HG03139 (cell line): ENCODE measurements at regions not wholly inside any gene's neighbourhood (a gene's known extent, or its start where the extent isn't known, plus 50 kb on each side); places are given as distances from the start of the nearest gene placed in this dataset.

ENCODE experiments used
- ATAC-seq: cut with Tn5 transposase; IDR thresholded peaks from one replicate; pipeline ENCODE4 v1.9.1; 2021; ENCODE audit not compliant: unreplicated experiment

DNA sequence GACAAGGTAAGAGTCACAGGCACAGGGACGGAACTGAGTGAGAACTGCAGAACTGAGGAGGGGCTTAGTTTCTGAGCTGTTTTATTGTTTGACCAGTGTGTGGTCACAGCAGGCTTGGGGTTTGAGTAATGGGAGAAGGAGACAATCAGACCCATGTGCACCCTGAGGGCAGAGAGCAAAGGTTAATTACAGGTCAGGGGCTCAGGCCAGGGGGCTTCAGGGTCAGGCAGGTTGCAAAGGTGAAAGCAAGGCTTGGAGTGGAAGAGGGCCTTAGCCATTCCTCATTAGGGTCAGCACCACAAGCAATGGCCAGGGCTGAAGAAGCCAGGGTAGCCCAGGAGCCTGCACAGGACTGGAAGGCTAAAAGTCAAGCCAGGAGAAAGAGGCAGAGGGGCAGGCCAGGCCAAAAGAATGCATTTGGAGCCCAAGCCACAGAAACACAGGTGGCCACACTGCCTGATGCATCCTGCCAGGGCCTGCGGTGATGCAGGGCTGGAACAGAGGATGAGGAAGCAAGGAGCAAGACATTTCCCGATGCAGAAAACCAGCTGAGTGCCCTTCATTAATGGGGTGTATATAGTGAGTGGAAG is 209.8 kb upstream of the GYPC start:
- ATAC-seq = no peak

DNA sequence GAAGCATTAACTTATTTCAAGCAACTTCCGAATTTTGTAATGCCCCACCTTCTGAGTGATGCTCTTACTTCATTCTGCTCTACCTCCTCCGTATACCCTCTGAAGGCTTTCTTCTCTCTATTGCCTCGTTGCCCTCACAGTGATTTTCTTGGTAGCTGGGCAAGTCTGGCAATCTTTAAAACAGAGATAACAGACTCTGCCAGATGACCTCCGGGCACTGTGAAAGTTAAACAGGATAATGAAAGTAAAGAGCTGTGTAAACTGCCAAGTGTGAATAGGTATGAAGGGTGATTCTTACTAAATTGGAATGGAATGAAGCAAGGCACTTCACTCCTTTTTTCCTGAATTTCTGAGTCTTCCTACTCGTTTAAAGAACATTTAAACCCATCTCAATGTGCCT is 207.3 kb upstream of the GYPC start:
- no peak for ATAC-seq

DNA sequence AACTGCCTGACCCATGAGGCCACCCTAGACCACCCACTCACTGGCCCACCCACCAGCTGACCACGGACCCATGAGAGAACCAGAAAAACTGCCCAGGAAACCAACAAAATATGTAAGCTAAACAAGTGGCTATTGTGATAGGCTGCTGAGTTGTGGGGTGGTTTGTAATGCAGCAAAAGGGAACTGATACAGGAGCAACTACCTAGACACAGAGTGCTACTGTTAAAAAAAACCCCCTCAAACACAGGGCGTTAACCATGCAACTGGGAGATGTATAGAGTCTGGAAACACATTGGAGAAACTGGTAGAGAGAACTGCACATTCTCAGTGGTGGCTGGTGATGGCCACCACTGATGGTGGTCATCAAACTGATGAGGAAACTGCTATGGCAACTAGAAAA is 206.3 kb upstream of the GYPC start:
- peak; percentile 88 for ATAC-seq

DNA sequence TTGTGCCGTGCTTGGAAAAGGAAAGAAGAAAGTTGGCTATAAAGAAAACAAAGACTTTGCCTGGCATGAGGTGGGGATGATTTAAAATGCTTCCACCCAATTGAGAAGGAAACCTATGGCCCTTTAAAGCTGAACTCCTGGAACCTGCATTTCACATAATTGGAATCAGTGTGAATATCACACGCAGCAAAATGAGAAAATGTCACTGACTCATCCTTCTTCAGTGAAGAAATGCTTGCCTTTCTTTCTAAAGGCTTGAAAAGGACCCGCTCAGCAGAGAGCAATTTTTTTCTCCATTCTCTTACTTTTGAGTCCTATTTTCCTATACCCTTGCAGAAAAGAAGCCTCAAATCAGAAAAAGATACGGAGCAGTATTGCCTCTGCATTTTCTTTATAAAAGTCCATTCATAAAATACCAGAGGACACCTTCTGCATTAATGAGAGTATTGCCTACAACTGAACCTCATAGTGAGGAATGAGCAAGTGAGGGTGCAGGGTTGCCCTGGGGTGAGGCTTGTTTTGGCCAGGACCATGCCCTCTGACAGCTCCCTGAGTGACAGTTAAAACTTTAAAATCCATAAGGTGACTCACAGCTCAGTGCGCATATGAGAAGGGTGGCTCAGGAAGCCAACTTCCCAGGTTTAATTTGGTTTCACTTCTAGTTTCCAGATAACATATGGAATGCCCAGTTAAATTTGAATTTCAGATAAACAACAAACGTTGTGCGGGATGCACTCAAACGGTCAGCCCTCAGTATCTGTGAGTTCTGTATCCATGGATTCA is 191.9 kb upstream of the GYPC start:
- ATAC-seq = no peak

DNA sequence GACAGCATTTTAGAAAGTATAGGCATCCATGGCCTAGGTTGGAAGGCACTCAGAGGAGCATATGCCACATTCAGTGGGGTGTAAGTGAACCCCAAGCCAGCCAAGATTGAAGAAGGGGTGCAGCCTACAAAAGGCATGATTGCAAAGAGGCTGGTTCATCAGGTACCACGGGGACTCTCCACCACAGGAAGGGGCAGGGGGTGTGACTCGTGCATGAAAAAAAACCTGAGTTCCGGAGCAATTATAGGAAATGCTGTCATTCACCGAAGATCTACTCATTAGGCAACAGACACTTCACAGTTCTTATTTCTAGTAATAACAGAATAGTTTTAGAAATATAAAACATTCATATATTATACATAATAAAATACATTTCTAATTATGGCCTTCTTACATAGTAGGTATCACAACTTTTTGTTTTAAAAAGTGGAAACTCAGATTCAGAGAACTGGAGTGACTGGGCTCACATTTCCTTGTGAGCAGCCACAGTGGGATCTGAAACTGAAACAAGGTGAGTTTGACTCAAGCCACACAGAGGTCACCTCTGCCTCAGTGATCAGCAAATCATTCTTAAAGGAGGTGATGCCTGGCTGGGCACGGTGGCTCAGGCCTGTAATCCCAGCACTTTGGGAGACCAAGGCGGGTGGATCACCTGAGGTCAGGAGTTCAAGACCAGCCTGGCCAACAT is 188.4 kb upstream of the GYPC start:
- peak; percentile 92 for ATAC-seq

DNA sequence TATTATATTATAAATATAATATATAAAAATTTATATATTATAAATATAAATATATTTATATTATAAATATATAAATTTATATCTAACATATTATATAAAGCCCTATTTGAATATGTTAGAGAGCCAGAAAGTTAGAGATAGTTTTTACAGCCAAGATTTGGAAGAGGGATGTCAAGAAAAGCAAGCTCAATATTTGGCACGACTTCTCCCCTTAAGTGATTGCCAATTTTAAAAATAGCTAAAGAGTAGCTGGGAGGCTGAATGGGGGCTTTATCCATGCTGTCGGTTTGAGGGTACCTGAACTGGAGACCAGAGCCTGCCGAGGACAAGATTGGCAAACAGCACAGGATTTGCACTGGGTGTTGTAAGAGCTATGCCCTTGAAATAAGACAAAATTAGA is 180.9 kb upstream of the GYPC start:
- no peak for ATAC-seq

DNA sequence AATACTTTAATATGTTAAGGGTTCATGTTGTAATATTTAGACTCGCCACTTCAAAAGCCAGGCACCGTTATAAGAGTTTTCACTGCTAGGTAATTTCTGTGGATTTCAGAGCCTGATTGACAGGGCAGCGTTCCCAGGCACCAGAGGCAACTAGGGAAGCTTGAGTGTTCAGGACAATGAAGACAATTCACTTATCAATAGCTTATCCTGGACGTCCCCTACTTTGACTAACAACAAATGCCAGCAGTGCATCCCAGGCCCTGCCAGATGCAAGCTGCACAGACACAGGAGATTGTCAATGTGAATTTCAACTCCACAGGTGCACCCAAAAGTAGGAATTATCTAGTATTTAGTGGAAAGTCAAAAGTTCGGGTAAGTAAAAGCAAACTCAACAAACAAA is 179.3 kb upstream of the GYPC start:
- no peak for ATAC-seq

DNA sequence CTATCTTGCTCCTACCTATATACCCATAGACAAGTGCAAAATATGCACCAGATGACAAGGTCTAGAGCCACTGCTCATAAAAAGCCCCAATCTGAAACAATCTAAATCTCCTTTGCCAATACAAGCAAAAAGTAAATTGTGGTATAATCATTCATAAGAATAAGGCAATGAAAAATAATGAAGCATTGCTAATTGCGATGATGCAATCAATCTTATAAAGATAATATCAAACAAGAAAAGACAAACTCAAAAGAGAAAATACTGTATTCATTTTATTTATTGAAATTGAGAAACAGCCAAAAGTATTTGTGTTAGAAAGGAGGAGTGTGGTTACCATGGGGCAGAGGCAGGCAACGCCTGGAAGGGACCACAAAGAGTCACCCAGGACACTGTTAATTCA is 175.9 kb upstream of the GYPC start:
- ATAC-seq = no peak

DNA sequence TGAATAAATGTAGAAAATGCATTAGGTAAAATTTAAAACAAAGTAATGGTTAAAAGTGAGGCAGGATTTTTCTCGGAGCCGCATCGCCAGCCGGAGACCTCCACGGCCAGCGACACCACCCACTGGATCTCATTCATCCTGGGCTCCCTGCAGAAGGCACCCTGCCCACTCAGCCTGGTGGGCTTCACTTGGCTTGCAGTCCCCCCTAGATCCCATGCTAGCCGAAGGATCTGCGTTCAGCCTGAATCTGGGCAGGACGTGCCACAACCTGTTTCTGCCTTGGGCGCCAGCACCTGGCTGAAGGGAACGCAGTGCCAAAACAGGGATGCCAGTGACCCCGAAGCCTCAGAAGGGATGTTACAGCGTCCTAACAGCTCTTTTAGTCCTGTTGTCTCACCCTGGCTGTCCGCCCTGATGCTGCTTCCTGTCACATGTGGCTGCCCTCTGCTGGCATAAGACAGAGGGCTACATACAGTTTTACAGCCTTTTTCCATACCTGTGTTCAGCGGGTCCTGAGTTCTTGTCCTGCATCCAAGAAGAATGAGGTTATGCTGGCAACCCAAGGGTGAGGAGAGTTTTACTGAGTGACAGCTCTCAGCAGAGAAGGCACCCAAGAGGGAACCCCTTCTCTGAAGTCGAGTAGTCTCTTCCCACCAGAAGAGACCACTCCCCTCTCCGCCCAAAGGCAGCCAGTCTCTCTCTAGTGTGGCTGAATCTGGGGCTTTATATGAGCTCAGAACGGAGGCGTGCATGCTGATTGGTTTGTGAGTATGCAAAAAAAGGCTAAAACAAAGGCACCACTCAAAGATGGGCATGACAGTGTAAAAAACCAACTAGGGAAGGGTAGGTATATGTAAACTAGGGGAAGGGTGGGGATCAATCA is 173.1 kb upstream of the GYPC start:
- no peak for ATAC-seq

DNA sequence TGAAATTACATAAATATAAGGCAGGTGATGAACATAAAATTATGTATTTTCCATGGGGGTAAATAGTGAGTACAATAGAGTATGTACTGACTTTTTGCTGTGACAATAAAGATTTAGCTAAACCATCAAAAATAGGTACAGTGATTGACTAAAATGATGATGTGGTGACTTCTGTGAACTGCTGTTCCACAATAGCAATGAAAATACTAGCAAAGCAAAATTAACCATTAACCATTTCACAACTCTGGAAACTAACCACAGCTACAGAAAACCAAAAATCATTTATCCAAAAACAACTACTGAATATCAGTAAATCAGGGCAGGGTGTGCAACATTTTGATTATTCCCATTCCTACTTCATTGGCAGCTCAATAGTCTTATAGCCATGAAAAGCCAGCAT is 161.4 kb upstream of the GYPC start:
- ATAC-seq = no peak

DNA sequence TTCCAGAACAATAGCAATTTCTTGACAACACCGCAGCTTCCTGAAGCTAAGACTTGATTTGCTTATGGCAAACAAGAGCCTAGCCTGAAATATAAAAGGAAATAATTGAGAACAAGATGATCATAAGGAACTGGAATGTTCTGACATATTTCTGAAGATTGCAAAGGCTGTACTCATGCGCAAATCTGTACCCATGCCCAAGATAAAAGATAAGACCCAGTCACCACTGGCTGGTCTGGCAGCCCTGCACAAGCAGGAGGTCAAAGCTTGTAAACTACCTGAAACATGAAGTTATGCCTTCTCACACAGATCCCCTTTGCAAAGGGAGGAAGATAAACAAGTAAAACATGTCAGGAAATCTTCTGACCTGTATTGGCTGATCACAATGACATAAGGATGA is 160.8 kb upstream of the GYPC start:
- no peak for ATAC-seq

DNA sequence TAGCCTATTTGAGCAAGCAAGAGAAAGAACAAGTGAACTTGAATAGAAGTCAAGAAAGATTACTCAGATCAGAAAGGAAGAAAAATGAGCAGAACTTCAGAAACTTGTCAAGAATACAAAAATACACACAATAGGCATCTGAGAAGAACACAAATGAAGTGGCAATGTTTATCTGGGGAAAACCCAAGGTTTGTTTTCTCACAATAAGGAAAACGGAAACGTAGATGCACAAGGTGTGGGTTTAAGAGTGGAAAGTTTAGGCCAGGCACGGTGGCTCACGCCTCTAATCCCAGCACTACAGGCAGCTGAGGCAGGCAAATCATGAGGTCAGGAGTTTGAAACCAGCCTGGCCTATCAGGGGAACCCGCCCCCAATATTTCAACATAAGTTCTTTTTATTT is 159.5 kb upstream of the GYPC start:
- ATAC-seq = peak; percentile 78

DNA sequence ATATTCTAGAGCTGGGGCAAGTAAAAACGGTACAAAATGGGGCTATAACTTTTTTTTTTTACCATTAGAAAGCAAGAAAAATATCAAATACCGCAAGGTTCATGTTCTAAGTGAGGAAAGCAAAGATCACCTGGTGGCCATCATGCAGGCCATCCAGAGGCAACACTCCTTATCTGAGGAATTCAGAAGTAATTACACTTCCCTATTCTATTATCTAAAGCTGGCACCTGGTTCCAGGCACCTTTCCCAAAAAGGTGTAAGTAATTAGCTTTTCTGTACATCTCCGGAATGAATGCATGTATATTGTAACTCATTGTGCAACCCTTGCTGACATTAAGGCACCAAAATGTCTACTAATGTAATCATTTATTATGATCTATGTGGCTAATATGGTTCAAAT is 152.5 kb upstream of the GYPC start:
- ATAC-seq = no peak

DNA sequence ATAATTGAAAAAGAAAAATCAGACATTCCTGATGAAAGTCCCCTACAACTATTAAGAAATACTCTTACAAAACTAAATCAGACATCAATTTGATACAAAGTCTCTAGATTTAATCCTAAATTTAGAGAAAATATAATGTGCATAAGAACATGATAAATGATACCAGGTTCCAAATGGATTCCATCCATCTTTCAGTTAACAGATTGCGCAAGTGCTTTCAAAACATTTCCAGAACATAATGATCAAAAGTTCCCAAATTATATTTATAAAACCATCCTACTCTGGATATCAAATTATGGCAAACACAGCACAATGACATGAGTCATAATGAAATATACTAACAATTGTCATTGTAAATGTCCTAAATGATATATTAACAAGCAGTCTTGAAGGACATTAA is 151.0 kb upstream of the GYPC start:
- no peak for ATAC-seq

DNA sequence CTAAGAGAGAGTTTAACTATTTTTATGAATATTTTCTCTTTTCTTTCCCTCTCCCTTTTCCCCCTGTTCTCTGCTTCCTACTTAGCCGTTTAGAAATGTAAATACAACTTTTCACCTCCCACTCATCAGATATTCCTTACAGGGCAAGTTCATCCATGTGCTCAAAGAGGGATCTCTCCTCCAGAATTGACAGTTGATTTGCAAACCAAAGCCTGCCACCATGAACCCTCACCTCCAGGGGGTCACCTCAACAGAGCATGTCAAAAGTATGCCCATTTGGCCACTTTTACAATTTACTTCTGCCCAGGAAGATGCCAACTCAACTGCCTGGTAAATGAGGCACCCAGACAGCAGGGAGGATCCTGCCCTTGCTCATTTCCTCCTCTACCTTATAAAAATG is 149.2 kb upstream of the GYPC start:
- no peak for ATAC-seq

DNA sequence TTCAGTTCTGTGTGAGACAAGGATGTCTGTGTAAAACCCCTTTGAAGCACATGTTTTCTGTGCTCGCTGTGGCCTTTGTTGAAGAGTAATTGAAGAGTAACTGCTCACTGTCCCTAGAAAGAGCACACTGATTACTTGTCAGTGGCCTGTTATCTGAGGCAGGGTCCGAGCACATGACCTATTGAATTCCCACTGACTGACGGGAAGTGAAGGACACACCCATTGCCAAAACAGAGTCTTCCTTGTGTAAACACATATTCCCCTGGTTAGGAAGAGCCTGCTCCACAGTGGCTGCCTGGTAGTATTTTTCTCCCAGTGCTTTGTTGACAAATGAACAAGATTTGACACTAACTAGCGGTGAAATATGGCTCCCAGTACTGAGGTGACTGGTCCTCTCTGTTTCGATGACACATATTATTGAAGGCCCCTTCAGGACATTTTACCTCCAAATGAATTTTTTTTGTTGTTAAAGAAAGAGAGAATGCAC is 148.5 kb upstream of the GYPC start:
- ATAC-seq = no peak

DNA sequence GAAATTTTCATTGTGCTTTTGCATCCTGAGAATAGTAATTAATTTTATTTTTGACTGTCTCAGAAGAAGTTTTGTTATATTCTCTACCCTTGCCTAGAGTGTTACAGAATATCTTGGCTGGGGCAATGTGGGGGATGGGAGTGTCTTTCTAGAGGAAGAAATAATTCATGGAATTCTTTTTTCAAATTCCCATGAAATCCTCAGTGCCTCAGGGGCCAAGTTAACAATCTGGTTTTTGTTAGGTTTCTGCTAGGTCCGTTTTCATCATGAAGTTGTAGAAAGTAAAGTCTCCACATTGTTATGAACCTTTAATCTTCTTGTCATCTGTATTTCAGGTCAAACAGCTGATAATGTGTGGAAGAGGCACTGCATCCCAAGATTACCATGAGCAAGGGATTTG is 145.6 kb upstream of the GYPC start:
- no peak for ATAC-seq

DNA sequence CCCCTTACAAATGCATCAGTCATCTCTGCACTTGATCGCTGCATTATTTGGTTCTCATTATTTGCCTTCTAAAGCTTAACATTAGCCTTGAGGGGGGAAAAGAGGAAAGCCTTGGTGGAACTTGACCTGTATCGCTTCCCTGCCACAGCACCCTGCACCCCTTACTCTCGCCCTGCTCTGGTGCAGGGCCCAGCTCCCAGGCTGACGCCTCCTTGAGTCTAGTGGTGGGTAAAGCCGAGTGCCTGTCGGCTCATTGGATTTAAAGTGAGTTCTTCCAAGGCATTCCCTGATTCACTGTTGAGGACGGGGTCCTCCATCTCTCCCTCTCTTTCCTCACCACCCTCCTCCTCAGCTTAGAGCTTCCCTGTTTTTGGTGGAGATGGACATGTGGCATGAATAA is 145.0 kb upstream of the GYPC start:
- ATAC-seq = no peak

DNA sequence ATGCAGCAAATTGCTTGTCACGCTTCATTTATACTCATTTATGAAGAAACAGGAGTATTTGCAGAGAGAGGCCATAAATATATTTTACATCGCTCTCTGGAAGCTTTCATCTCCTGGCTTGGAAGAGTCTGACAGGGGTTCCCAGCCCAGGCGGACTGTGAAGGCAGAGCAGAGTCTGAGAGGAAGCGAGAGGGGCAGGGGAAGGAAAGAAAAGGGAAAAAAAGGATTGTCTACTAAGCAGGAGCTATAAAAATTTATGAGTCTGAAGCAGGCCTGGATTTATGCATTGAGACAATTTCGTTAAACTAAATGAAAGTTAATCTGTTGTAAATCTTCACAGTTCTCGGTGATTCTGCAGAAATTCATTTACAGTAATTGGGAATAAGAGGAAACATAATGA is 143.9 kb upstream of the GYPC start:
- no peak for ATAC-seq

DNA sequence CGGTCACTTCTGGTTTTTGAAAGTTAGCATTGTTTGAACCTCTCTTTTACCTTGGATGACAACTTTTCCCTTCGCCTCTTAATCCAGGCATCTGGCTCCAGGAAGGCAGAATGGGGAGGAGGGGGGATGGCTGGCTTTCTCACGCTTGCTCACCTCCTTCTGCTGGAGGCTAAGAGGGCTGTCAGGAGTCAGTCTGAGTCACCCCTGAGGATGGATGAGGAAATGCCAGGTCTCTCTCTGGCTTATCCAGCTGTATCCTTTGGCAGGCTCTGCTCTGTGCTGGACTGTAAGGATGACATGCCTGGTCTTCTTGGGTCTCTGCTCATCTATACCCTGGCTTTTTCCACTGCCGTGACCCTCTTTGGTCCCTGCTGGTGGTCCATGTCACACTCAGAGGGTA is 142.9 kb upstream of the GYPC start:
- no peak for ATAC-seq

DNA sequence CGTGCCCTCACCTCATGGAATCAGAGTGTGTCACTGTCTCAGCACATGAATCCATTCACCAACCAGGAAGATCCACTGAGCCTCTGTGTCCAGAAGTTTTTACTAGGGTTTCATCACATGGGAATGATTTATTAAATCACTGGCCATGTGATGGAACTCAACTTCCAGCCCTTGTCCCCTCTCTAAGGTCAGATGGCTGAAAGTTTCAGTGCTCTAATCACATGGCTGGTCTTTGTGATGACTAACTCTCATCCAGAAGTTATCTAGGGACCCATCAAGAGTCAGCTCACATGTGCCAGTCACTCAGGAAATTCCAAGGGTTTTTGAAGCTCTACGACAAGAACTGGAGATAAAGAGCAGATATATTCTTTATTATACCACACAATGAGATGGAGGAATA is 140.5 kb upstream of the GYPC start:
- ATAC-seq = no peak
